ENCODE measurements at regions not wholly inside any gene's neighbourhood (a gene's known extent, or its start where the extent isn't known, plus 50 kb on each side); places are given as distances from the start of the nearest gene placed in this dataset.

GRCh38 chr15:81573098-81573746 is 199.2 kb upstream of the TMC3 start:
- no peak overlapping the region for H3K27ac ChIP-seq
- TF ChIP-seq, protein P1, sequence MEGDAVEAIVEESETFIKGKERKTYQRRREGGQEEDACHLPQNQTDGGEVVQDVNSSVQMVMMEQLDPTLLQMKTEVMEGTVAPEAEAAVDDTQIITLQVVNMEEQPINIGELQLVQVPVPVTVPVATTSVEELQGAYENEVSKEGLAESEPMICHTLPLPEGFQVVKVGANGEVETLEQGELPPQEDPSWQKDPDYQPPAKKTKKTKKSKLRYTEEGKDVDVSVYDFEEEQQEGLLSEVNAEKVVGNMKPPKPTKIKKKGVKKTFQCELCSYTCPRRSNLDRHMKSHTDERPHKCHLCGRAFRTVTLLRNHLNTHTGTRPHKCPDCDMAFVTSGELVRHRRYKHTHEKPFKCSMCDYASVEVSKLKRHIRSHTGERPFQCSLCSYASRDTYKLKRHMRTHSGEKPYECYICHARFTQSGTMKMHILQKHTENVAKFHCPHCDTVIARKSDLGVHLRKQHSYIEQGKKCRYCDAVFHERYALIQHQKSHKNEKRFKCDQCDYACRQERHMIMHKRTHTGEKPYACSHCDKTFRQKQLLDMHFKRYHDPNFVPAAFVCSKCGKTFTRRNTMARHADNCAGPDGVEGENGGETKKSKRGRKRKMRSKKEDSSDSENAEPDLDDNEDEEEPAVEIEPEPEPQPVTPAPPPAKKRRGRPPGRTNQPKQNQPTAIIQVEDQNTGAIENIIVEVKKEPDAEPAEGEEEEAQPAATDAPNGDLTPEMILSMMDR (conservative IDR thresholded peaks at IDR 0.05) = no peak

DNA sequence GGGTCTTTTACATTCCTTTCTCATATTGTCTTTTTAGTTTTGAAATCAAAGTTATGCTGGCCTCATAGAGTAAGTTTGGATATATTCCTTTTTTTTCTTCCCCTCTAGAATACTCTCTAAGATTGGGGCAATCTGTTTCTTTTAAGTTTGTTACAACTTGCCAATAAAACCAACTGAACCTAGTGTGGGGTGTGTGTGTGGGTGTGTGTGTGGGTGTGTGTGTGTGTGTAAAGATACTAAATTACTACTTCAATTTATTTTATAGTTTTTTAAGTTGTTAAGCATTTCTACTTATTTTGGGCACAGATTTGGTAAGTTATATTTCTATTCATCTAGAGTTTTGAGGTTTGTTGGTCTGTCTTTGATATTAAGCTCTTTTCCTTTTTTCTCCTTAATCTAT is 198.2 kb upstream of the TMC3 start:
- TF ChIP-seq, protein P1 (conservative IDR thresholded peaks at IDR 0.05) = no peak
- H3K27ac ChIP-seq = no peak overlapping the region

- TF ChIP-seq, protein P1 (conservative IDR thresholded peaks at IDR 0.05) = no peak
- no peak overlapping the region for H3K27ac ChIP-seq
Observed at GRCh38 chr15:81569286-81570080, 195.5 kb upstream of the TMC3 start.

DNA sequence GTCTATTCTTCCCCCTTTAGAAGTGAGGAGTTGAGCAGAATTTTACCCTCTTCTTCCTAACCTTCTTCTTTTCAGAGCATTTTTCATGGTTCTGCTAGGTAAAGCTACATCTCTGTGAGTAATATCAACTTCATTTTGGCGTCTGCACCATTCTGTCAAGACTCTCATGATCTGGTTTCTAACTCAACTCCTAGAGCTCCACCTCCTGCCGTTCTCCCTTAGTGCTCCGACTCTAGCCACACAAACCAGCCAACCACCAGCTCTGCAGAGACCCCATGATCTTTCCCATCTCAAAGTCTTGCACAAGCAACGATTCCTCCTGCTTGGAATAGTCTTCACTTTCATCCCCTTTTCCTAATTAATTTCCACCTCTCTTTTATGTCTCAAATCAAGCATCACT is 193.9 kb upstream of the TMC3 start:
- TF ChIP-seq, protein P1 (conservative IDR thresholded peaks at IDR 0.05) = no peak
- H3K27ac ChIP-seq = no peak overlapping the region

DNA sequence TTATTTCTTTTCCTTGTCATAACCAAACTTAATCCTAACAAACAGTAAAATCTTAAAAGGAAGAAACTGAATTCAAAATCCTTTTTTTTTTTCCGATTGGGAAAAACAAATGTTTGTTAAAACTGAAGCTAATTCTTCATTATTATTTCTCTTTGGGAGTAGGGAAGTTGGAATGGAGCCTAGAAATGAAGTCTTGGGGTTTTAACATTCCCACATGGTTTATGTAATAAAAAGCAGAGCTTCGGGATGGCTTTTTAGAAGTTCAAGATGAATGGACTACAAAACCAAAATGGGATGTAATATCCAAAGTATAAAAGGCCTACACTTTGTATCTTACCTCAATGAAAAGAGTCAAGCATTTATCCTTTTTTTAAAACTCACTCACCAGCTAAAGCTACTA is 189.0 kb upstream of the TMC3 start:
- TF ChIP-seq, protein P1 (conservative IDR thresholded peaks at IDR 0.05) = no peak

GRCh38 chr15:81560405-81560804 is 186.4 kb upstream of the TMC3 start:
- TF ChIP-seq, protein P1 (conservative IDR thresholded peaks at IDR 0.05) = no peak
- no peak overlapping the region for H3K27ac ChIP-seq

More for the DNA sequence above, 189.0 kb upstream of the TMC3 start:
- no peak overlapping the region for H3K27ac ChIP-seq

DNA sequence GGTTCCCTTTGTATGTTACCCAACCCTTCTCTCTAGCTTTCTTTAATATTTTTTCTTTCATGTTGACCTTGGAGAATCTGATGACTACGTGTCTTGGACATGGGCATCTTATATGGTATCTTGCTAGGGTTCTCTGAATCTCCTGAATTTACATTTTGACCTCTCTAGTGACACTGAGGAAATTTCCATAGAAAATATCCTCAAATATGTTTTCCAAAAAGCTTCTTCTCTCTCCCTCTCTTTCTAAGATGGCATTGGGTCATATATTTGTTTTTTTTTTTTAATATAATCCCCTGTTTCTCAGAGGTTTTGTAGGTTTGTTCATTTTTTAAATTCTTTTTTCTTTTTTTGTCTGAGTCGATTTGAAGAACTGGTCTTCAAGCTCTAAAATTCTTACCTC is 184.0 kb upstream of the TMC3 start:
- no peak overlapping the region for H3K27ac ChIP-seq
- TF ChIP-seq, protein P1 (conservative IDR thresholded peaks at IDR 0.05) = no peak
